ENCODE measurements at regions not wholly inside any gene's neighbourhood (a gene's known extent, or its start where the extent isn't known, plus 50 kb on each side); places are given as distances from the start of the nearest gene placed in this dataset.

GRCh38 chr5:56538580-56538979 is 276.8 kb upstream of the MAP3K1 start:
- TF ChIP-seq ZNF274 (IDR thresholded peaks at IDR 0.05; ENCODE audit: low read depth, low read length) (no peak), YY1 (IDR thresholded peaks at IDR 0.05; ENCODE audit: insufficient read depth, insufficient read length) (no peak)

Data from NT2/D1 (cell line).